Panc1 (cell line): ENCODE measurements at regions not wholly inside any gene's neighbourhood (a gene's known extent, or its start where the extent isn't known, plus 50 kb on each side); places are given as distances from the start of the nearest gene placed in this dataset.

ENCODE experiments used
- ATAC-seq: fragments of 200-7000 bp; cut with Tn5 transposase; 2 replicates; pipeline ENCODE4 v1.9.1; 2020; ENCODE audit warnings: mild to moderate bottlenecking, moderate library complexity
- BruUV-seq: library from RNA; stranded (reverse); fragments of 400-500 nt; replicated peaks from 2 replicates; lab custom pipeline; 2021; lab: Mats Ljungman, UMichigan
- CTCF ChIA-PET: fragments of 300-600 bp; sonication (Branson Sonifier 250); formaldehyde crosslinking; loops from one replicate; lab custom pipeline; 2022; ENCODE audit warnings: antibody characterized with exemption; lab: Charles Lee
- POLR2A ChIA-PET: fragments of 300-600 bp; sonication (Branson Sonifier 250); formaldehyde crosslinking; loops from one replicate; lab custom pipeline; 2022; ENCODE audit warnings: antibody characterized with exemption; lab: Charles Lee
- DNase-seq: peaks from one replicate; pipeline ENCODE4 v3.0.0-alpha.2; 2010; ENCODE audit warnings: low read depth, low spot score
- H3K27ac ChIP-seq: 2 replicates; pipeline ENCODE4 v1.5.1; 2011; ENCODE audit warnings: mild to moderate bottlenecking, low read length, inconsistent platforms
- H3K27me3 ChIP-seq: fragments of 200-500 bp; sonication (Bioruptor generic); 2 replicates; pipeline ENCODE4 v1.6.0; 2014; ENCODE audit warnings: low read length, inconsistent platforms; ENCODE audit not compliant: control insufficient read depth, insufficient read depth
- H3K36me3 ChIP-seq: fragments of 200-500 bp; sonication (Bioruptor generic); 2 replicates; pipeline ENCODE4 v1.5.1; 2014; ENCODE audit warnings: inconsistent platforms, mild to moderate bottlenecking, low read length, moderate library complexity; ENCODE audit not compliant: control insufficient read depth, insufficient read depth
- H3K4me1 ChIP-seq: 2 replicates; pipeline ENCODE4 v1.5.1; 2011; ENCODE audit warnings: inconsistent platforms, mild to moderate bottlenecking, low read length, moderate library complexity; ENCODE audit not compliant: control insufficient read depth, insufficient read depth
- H3K4me3 ChIP-seq, 2 experiments: 2 replicates each; pipeline ENCODE4 v1.5.1; 2011 to 2012; ENCODE audit warnings: low read depth in 2 of 2, low read length in 2 of 2, mild to moderate bottlenecking in 2 of 2, inconsistent platforms in 1 of 2, moderate library complexity in 1 of 2
- H3K9me3 ChIP-seq: fragments of 200-500 bp; sonication (Bioruptor generic); 2 replicates; pipeline ENCODE4 v1.5.1; 2014; ENCODE audit warnings: low read depth, mild to moderate bottlenecking, inconsistent platforms, low read length, moderate library complexity; ENCODE audit not compliant: control insufficient read depth, insufficient read depth
- POLR2AphosphoS5 ChIP-seq: IDR thresholded peaks from 2 replicates; pipeline ENCODE4 v1.6.1; 2012; ENCODE audit warnings: mild to moderate bottlenecking, low read depth, low read length, moderate library complexity
- REST ChIP-seq, 2 experiments: IDR thresholded peaks; 2 replicates each; pipeline ENCODE4 v1.6.1; 2011 to 2012; ENCODE audit warnings: low read depth in 2 of 2, control low read depth in 1 of 2, low read length in 1 of 2, mild to moderate bottlenecking in 1 of 2, moderate library complexity in 1 of 2; ENCODE audit not compliant: insufficient read depth in 1 of 2
- SIN3A ChIP-seq: IDR thresholded peaks from 2 replicates; pipeline ENCODE4 v1.6.1; 2012; ENCODE audit warnings: low read depth, mild to moderate bottlenecking, low read length, moderate library complexity, borderline replicate concordance; ENCODE audit not compliant: insufficient read depth
- TCF7L2 ChIP-seq: IDR thresholded peaks from 2 replicates; pipeline ENCODE4 v1.6.1; 2011; ENCODE audit warnings: mild to moderate bottlenecking, low read depth, low read length, inconsistent platforms
- in situ Hi-C: cut with HindIII; loops from 2 replicates; pipeline ENCODE4 v1.10.0; 2016; ENCODE audit warnings: low sequenced_read_pairs, low pct_unique_long_range_greater_than_20kb
- intact Hi-C: fragments of 100-400 bp; cut with micrococcal nuclease; formaldehyde crosslinking; loops from one replicate; pipeline ENCODE4 v1.10.0; 2022; ENCODE audit not compliant: unreplicated experiment
- TF ChIP-seq, protein P1 (sequence below): fragments of 450-650 bp; IDR thresholded peaks from 2 replicates; pipeline ENCODE4 v1.5.1; 2017; ENCODE audit warnings: mild to moderate bottlenecking

- Histone ChIP-seq H3K9me3 (no peaks in the 10 kb centered on the region), H3K27ac (no peak overlapping the region), H3K4me1 (no peaks in the 10 kb centered on the region), H3K36me3 (no peaks in the 10 kb centered on the region), H3K27me3 (no peaks in the 10 kb centered on the region), H3K4me3 (no peak overlapping the region)
- DNase-seq (no peak), ATAC-seq (no peak)
- intact Hi-C loops (no loop called here), in situ Hi-C loops (no loop called here)
- BruUV-seq: no TSS peak
- TF ChIP-seq SIN3A (no peak), TCF7L2 (no peak)
- POLR2A ChIA-PET: interaction anchor here (0.6 kb wide), 1 partner anchor 26 kb away, joined by 4 read pairs; no protein-coding TSS in a partner anchor
- CTCF ChIA-PET: no interaction called here
Observed at GRCh38 chr4:24024605-24025004, 134.8 kb upstream of the PPARGC1A start.

- no peak for ATAC-seq
- ChIA-PET POLR2A (no interaction called here), CTCF (no interaction called here)
- H3K36me3 ChIP-seq: no peaks in the 10 kb centered on the region
- intact Hi-C loops: no loop called here
- TF ChIP-seq, protein P1, sequence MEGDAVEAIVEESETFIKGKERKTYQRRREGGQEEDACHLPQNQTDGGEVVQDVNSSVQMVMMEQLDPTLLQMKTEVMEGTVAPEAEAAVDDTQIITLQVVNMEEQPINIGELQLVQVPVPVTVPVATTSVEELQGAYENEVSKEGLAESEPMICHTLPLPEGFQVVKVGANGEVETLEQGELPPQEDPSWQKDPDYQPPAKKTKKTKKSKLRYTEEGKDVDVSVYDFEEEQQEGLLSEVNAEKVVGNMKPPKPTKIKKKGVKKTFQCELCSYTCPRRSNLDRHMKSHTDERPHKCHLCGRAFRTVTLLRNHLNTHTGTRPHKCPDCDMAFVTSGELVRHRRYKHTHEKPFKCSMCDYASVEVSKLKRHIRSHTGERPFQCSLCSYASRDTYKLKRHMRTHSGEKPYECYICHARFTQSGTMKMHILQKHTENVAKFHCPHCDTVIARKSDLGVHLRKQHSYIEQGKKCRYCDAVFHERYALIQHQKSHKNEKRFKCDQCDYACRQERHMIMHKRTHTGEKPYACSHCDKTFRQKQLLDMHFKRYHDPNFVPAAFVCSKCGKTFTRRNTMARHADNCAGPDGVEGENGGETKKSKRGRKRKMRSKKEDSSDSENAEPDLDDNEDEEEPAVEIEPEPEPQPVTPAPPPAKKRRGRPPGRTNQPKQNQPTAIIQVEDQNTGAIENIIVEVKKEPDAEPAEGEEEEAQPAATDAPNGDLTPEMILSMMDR: no peak
- TF ChIP-seq TCF7L2: no peak
- TF ChIP-seq POLR2AphosphoS5: no peak
- no peak for TF ChIP-seq SIN3A
- TF ChIP-seq REST (IDR thresholded peaks at IDR 0.05; ENCODE audit: insufficient read depth in 1 of 2, low read depth in 2 of 2, low read length in 1 of 2): no peak
- no peak overlapping the region for H3K4me3 ChIP-seq
- DNase-seq: no peak
- no peaks in the 10 kb centered on the region for H3K4me1 ChIP-seq
- no TSS peak for BruUV-seq
- H3K9me3 ChIP-seq: no peaks in the 10 kb centered on the region
- in situ Hi-C loops: no loop called here
- H3K27me3 ChIP-seq: no peaks in the 10 kb centered on the region
- no peak overlapping the region for H3K27ac ChIP-seq
Observed at GRCh38 chr4:24024157-24024556, 134.3 kb upstream of the PPARGC1A start.

DNA sequence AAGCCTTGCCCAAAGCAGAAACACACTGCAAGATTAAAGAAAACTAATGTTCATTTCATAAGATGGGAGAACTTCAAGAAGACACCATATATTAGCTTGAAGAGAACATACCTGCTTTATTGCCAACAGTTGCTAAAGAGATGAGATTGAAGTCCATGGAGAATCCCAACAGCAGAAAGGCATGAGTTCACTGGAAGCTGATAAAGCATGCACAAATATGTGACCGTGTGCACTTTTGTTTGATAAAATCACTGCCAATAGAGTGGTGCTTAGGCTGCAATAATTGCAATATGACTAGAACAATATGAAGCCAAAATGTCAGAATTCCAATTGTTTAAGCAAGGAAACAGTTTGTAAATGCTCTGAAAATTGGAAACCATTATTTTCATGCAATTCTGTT lies 125.9 kb upstream of the PPARGC1A start:
- Histone ChIP-seq H3K4me3 (no peak overlapping the region), H3K27ac (no peak overlapping the region), H3K9me3 (no peaks in the 10 kb centered on the region), H3K27me3 (no peaks in the 10 kb centered on the region), H3K36me3 (no peaks in the 10 kb centered on the region), H3K4me1 (no peaks in the 10 kb centered on the region)
- POLR2A ChIA-PET: no interaction called here
- BruUV-seq: no TSS peak
- CTCF ChIA-PET: no interaction called here
- intact Hi-C loops: no loop called here
- no peak for ATAC-seq
- DNase-seq: no peak
- in situ Hi-C loops: no loop called here
- TF ChIP-seq, protein P1: no peak
- TF ChIP-seq SIN3A (no peak), POLR2AphosphoS5 (no peak), REST (IDR thresholded peaks at IDR 0.05; ENCODE audit: insufficient read depth in 1 of 2, low read depth in 2 of 2, low read length in 1 of 2) (no peak), TCF7L2 (no peak)
